Osteoblast (primary cell): ENCODE measurements at regions not wholly inside any gene's neighbourhood (a gene's known extent, or its start where the extent isn't known, plus 50 kb on each side); places are given as distances from the start of the nearest gene placed in this dataset.
A peak's percentile ranks its signal among the peaks of the same experiment; 100 is the strongest.

ENCODE experiments used
- DNase-seq: peaks from one replicate; pipeline ENCODE4 v3.0.0; 2011; ENCODE audit warnings: low spot score, mixed read lengths; ENCODE audit not compliant: insufficient read length; ENCODE audit errors: missing footprints
- H2AFZ ChIP-seq: 2 replicates; pipeline ENCODE4 v1.6.0; 2011; ENCODE audit warnings: mild to moderate bottlenecking, low read length
- H3K27ac ChIP-seq: 2 replicates; pipeline ENCODE4 v1.5.1; 2011; ENCODE audit warnings: mild to moderate bottlenecking, low read depth, low read length, moderate library complexity
- H3K27me3 ChIP-seq: 2 replicates; pipeline ENCODE4 v1.6.0; 2012; ENCODE audit warnings: mild to moderate bottlenecking, control low read depth, inconsistent platforms, low read length, moderate library complexity; ENCODE audit not compliant: insufficient read depth
- H3K36me3 ChIP-seq: 2 replicates; pipeline ENCODE4 v1.5.1; 2011; ENCODE audit warnings: mild to moderate bottlenecking, low read length, control low read depth, moderate library complexity; ENCODE audit not compliant: insufficient read depth
- H3K4me1 ChIP-seq: 2 replicates; pipeline ENCODE4 v1.5.1; 2011; ENCODE audit warnings: mild to moderate bottlenecking, low read length, control low read depth, moderate library complexity; ENCODE audit not compliant: insufficient read depth
- H3K4me2 ChIP-seq: 2 replicates; pipeline ENCODE4 v1.6.0; 2011; ENCODE audit warnings: mild to moderate bottlenecking, low read length; ENCODE audit not compliant: insufficient read depth
- H3K4me3 ChIP-seq: fragments of 200-600 bp; sonication (generic); 3 replicates; pipeline ENCODE4 v1.5.1; 2012; ENCODE audit warnings: mild to moderate bottlenecking, low read length, inconsistent platforms; ENCODE audit not compliant: insufficient read depth
- H3K79me2 ChIP-seq: 2 replicates; pipeline ENCODE4 v1.6.0; 2012; ENCODE audit warnings: mild to moderate bottlenecking, low read length, control low read depth, inconsistent platforms; ENCODE audit not compliant: insufficient read depth
- H3K9me3 ChIP-seq: 2 replicates; pipeline ENCODE4 v1.5.1; 2011; ENCODE audit warnings: low read depth, low read length, control low read depth
- H4K20me1 ChIP-seq: 2 replicates; pipeline ENCODE4 v1.6.0; 2012; ENCODE audit warnings: mild to moderate bottlenecking, low read length, control low read depth; ENCODE audit not compliant: insufficient read depth
- CTCF ChIP-seq: IDR thresholded peaks from 2 replicates; pipeline ENCODE4 v1.5.1; 2011; ENCODE audit warnings: mild to moderate bottlenecking, low read depth, low read length, moderate library complexity; ENCODE audit errors: extremely low read depth

GRCh38 chr15:70447081-70447480, 316.3 kb downstream of the UACA start:
- H3K36me3 ChIP-seq, result no peaks in the 10 kb centered on the region
- no peaks in the 10 kb centered on the region for H4K20me1 ChIP-seq
- H3K4me3 ChIP-seq, result no peak overlapping the region
- no peak for DNase-seq
- no peaks in the 10 kb centered on the region for H3K9me3 ChIP-seq
- peaks cover 5% of the 10 kb centered on the region for H3K4me1 ChIP-seq
- no peak overlapping the region for H2AFZ ChIP-seq
- H3K79me2 ChIP-seq, result no peaks in the 10 kb centered on the region
- H3K27ac ChIP-seq, result no peak overlapping the region
- no peak overlapping the region for H3K4me2 ChIP-seq
- no peak for TF ChIP-seq CTCF
- H3K27me3 ChIP-seq, result peaks cover 31% of the 10 kb centered on the region

GRCh38 chr15:70443486-70444273, 319.7 kb downstream of the UACA start:
- Histone ChIP-seq H3K9me3 (no peaks in the 10 kb centered on the region), H4K20me1 (no peaks in the 10 kb centered on the region), H3K4me3 (no peak overlapping the region), H3K27me3 (peaks cover 52% of the 10 kb centered on the region), H2AFZ (no peak overlapping the region), H3K4me1 (peaks cover 5% of the 10 kb centered on the region), H3K4me2 (no peak overlapping the region), H3K36me3 (no peaks in the 10 kb centered on the region), H3K27ac (no peak overlapping the region), H3K79me2 (no peaks in the 10 kb centered on the region)
- DNase-seq, result no peak
- no peak for TF ChIP-seq CTCF

- TF ChIP-seq CTCF, result no peak
- Histone ChIP-seq H3K27ac (no peak overlapping the region), H3K4me3 (no peak overlapping the region), H3K36me3 (no peaks in the 10 kb centered on the region), H2AFZ (no peak overlapping the region), H3K4me1 (peaks cover 5% of the 10 kb centered on the region), H3K4me2 (no peak overlapping the region), H4K20me1 (no peaks in the 10 kb centered on the region), H3K9me3 (no peaks in the 10 kb centered on the region), H3K79me2 (no peaks in the 10 kb centered on the region), H3K27me3 (peaks cover 59% of the 10 kb centered on the region)
- DNase-seq, result peak; percentile 84
Measured at GRCh38 chr15:70442616-70443321, 320.6 kb downstream of the UACA start.

GRCh38 chr15:70442211-70442610, 321.1 kb downstream of the UACA start:
- H3K4me2 ChIP-seq, result no peak overlapping the region
- H3K4me1 ChIP-seq, result peaks cover under 1% of the 10 kb centered on the region
- TF ChIP-seq CTCF, result no peak
- no peaks in the 10 kb centered on the region for H3K36me3 ChIP-seq
- H3K79me2 ChIP-seq, result no peaks in the 10 kb centered on the region
- no peak overlapping the region for H2AFZ ChIP-seq
- no peak overlapping the region for H3K27ac ChIP-seq
- no peak overlapping the region for H3K4me3 ChIP-seq
- no peak for DNase-seq
- no peaks in the 10 kb centered on the region for H4K20me1 ChIP-seq
- no peaks in the 10 kb centered on the region for H3K9me3 ChIP-seq
- H3K27me3 ChIP-seq, result peaks cover 62% of the 10 kb centered on the region
